ENCODE measurements at regions not wholly inside any gene's neighbourhood (a gene's known extent, or its start where the extent isn't known, plus 50 kb on each side); places are given as distances from the start of the nearest gene placed in this dataset.

GRCh38 chr6:113709936-113710509, 147.1 kb upstream of the MARCKS start:
- Histone ChIP-seq H3K27me3 (ENCODE audit: insufficient read depth) (no peaks in the 10 kb centered on the region), H3K9me2 (no peaks in the 10 kb centered on the region), H3K27ac (ENCODE audit: low read depth in 2 of 2, low read length in 1 of 2) (no peak overlapping the region), H3K4me3 (ENCODE audit: low read depth in 2 of 2, low read length in 1 of 2) (no peak overlapping the region), H3K9me3 (no peaks in the 10 kb centered on the region), H3K4me1 (ENCODE audit: control insufficient read depth in 1 of 2, insufficient read depth in 2 of 2, low read depth in 1 of 2, low read length in 1 of 2) (no peaks in the 10 kb centered on the region), H3K79me2 (ENCODE audit: insufficient read depth) (no peaks in the 10 kb centered on the region), H4K20me1 (ENCODE audit: insufficient read depth) (no peaks in the 10 kb centered on the region), H3K36me3 (replicated peaks in 1 of 2; ENCODE audit: control insufficient read depth in 1 of 2, insufficient read depth in 2 of 2, low read length in 1 of 2) (no peaks in the 10 kb centered on the region), H2AFZ (ENCODE audit: low read depth) (no peak overlapping the region), H3K9ac (no peak overlapping the region), H3F3A (replicated peaks; ENCODE audit: insufficient read depth) (no peaks in the 10 kb centered on the region), H3K4me2 (no peak overlapping the region)
- CTCF ChIA-PET = no interaction called here
- POLR2A ChIA-PET = no interaction called here
- 88% methylated on average over 6 of the region's 6 CpGs for WGBS (ENCODE audit: low lambda C conversion rate)
- TF ChIP-seq GABPA (IDR thresholded peaks at IDR 0.05; ENCODE audit: low read depth) (no peak), EZH2phosphoT487 (IDR thresholded peaks at IDR 0.05; ENCODE audit: borderline replicate concordance, low read depth) (no peak), TEAD4 (IDR thresholded peaks at IDR 0.05; ENCODE audit: borderline replicate concordance, insufficient read depth) (no peak), TAF1 (IDR thresholded peaks at IDR 0.05; ENCODE audit: borderline replicate concordance, low read depth, low read length) (no peak), ELF1 (IDR thresholded peaks at IDR 0.05) (no peak), SIN3A (IDR thresholded peaks at IDR 0.05; ENCODE audit: borderline replicate concordance, low read depth, low read length) (no peak), MEF2A (IDR thresholded peaks at IDR 0.05; ENCODE audit: borderline replicate concordance, low read depth) (no peak), MXI1 (IDR thresholded peaks at IDR 0.05; ENCODE audit: low read depth, low read length) (no peak), POLR2AphosphoS5 (IDR thresholded peaks at IDR 0.05; ENCODE audit: low read depth, low read length) (no peak), FOSL2 (IDR thresholded peaks at IDR 0.05; ENCODE audit: borderline replicate concordance, low read depth) (no peak), RXRA (IDR thresholded peaks at IDR 0.05; ENCODE audit: borderline replicate concordance, low read depth) (no peak), GATA2 (CRISPR knock-in tag; IDR thresholded peaks at IDR 0.05) (no peak)
- TF ChIP-seq, protein P1, sequence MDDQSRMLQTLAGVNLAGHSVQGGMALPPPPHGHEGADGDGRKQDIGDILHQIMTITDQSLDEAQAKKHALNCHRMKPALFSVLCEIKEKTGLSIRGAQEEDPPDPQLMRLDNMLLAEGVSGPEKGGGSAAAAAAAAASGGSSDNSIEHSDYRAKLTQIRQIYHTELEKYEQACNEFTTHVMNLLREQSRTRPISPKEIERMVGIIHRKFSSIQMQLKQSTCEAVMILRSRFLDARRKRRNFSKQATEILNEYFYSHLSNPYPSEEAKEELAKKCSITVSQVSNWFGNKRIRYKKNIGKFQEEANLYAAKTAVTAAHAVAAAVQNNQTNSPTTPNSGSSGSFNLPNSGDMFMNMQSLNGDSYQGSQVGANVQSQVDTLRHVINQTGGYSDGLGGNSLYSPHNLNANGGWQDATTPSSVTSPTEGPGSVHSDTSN (IDR thresholded peaks at IDR 0.05) = no peak
- no peak for DNase-seq

GRCh38 chr6:113713665-113714064, 143.5 kb upstream of the MARCKS start:
- Histone ChIP-seq H3K79me2 (ENCODE audit: insufficient read depth) (no peaks in the 10 kb centered on the region), H3K4me1 (ENCODE audit: control insufficient read depth in 1 of 2, insufficient read depth in 2 of 2, low read depth in 1 of 2, low read length in 1 of 2) (no peaks in the 10 kb centered on the region), H3K27me3 (ENCODE audit: insufficient read depth) (no peaks in the 10 kb centered on the region), H3K9ac (no peak overlapping the region), H3K4me3 (ENCODE audit: low read depth in 2 of 2, low read length in 1 of 2) (no peak overlapping the region), H2AFZ (ENCODE audit: low read depth) (no peak overlapping the region), H3K36me3 (replicated peaks in 1 of 2; ENCODE audit: control insufficient read depth in 1 of 2, insufficient read depth in 2 of 2, low read length in 1 of 2) (no peaks in the 10 kb centered on the region), H3K27ac (ENCODE audit: low read depth in 2 of 2, low read length in 1 of 2) (no peak overlapping the region), H3F3A (replicated peaks; ENCODE audit: insufficient read depth) (no peaks in the 10 kb centered on the region), H3K9me2 (no peaks in the 10 kb centered on the region), H3K4me2 (no peak overlapping the region), H4K20me1 (ENCODE audit: insufficient read depth) (no peaks in the 10 kb centered on the region), H3K9me3 (no peaks in the 10 kb centered on the region)
- no peak for DNase-seq
- TF ChIP-seq RCOR1 (IDR thresholded peaks at IDR 0.05; ENCODE audit: low read length) (no peak), JUND (IDR thresholded peaks at IDR 0.05) (no peak), USF2 (IDR thresholded peaks at IDR 0.05; ENCODE audit: borderline replicate concordance, low read depth, low read length) (no peak), RXRA (IDR thresholded peaks at IDR 0.05; ENCODE audit: borderline replicate concordance, low read depth) (no peak)
- 94% methylated on average over 2 of the region's 2 CpGs for WGBS (ENCODE audit: low lambda C conversion rate)
- POLR2A ChIA-PET = no interaction called here
- CTCF ChIA-PET = no interaction called here

Data from SK-N-SH (cell line).